Transverse colon (tissue), 4 donors: ENCODE measurements at regions not wholly inside any gene's neighbourhood (a gene's known extent, or its start where the extent isn't known, plus 50 kb on each side); places are given as distances from the start of the nearest gene placed in this dataset.

ENCODE experiments used
- CTCF ChIP-seq, 5 experiments: fragments of 200-600 bp in 3 of 5; fragments of 450-650 bp in 2 of 5; sonication (generic) in 3 of 5; IDR thresholded peaks; 1 replicate in 2 of 5; 2 replicates in 3 of 5; pipeline ENCODE4 v1.5.1; 2016 to 2017; ENCODE audit warnings: antibody characterized with exemption in 5 of 5, inconsistent platforms in 3 of 5, mild to moderate bottlenecking in 2 of 5, moderate library complexity in 1 of 5
- EP300 ChIP-seq: sonication (generic); formaldehyde crosslinking; IDR thresholded peaks from one replicate; pipeline ENCODE4 v1.6.1; 2017; ENCODE audit warnings: antibody characterized with exemption, low read depth
- POLR2A ChIP-seq: fragments of 450-650 bp; IDR thresholded peaks from one replicate; pipeline ENCODE4 v1.6.1; 2016; ENCODE audit warnings: antibody characterized with exemption, mild to moderate bottlenecking, moderate library complexity
- POLR2AphosphoS5 ChIP-seq, 3 donors: sonication (generic); formaldehyde crosslinking; IDR thresholded peaks; one replicate each; pipeline ENCODE4 v1.6.1; 2016; ENCODE audit warnings: antibody characterized with exemption in 3 of 3

GRCh38 chr7:79716329-79716728 is 262.9 kb upstream of the MAGI2 start:
- TF ChIP-seq CTCF (IDR thresholded peaks at IDR 0.05) (no peak), POLR2A (no peak), POLR2AphosphoS5 (IDR thresholded peaks at IDR 0.05) (no peak), EP300 (no peak)
